ENCODE measurements at regions not wholly inside any gene's neighbourhood (a gene's known extent, or its start where the extent isn't known, plus 50 kb on each side); places are given as distances from the start of the nearest gene placed in this dataset.
A peak's percentile ranks its signal among the peaks of the same experiment; 100 is the strongest.

DNA sequence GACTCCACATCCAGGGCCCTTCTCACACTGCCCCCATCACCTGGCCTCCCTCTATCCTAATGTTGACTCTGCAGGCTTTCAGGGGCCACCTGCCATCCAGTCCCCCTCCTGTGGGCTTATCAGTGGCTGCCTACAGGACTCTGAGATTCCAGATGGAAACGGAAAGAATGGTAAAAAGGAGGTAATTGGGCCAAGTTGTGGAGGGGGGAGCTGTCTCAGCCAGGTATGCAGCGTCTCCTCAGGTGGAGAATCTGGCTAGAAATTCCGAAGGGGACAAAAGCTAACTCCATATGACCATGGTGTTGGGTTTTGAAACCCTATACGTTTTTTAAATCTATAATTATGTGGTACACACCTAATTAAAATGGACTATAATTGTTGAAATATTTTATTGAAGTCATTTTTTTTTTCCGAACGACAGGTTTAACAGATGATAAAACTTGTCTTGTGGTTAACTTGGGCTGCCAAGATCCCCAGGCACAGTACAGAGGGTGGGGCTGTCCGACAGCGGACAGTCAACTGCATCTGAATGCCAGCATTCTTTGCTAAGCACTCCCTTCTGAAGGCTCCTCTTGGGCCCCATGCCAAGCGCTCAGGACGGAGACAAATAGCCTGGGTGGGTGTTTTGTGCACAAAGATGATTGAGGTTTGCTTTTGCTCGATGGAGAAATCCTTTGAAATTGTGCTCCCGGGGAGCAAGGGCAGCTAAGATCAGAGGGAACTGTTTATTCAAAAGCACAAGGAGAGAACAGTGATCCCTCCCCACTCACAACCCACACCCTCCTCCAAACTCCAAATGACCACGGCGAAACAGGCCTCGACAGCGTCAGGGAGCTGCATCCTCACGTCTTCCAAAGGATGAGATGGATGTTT, 365.6 kb downstream of the BCL11B start:
- 21 to 27% (median 22%) methylated on average over 17 of the region's 17 CpGs for WGBS, 3 donors
- Histone ChIP-seq H3K4me3 (no peak overlapping the region), H3K27me3 (ENCODE audit: insufficient read depth in 3 of 3, low read length in 2 of 3) (peaks cover 0 to 21% (median 4%) of the 10 kb centered on the region in 3 donors), H3K4me1 (no peaks in the 10 kb centered on the region), H3K27ac (no peak overlapping the region), H3K9me3 (no peaks in the 10 kb centered on the region), H3K36me3 (ENCODE audit: insufficient read depth in 1 of 2, low read depth in 1 of 2) (no peaks in the 10 kb centered on the region)
- intact Hi-C loops (cut with DNase I), result no loop called here
- TF ChIP-seq, protein P1, sequence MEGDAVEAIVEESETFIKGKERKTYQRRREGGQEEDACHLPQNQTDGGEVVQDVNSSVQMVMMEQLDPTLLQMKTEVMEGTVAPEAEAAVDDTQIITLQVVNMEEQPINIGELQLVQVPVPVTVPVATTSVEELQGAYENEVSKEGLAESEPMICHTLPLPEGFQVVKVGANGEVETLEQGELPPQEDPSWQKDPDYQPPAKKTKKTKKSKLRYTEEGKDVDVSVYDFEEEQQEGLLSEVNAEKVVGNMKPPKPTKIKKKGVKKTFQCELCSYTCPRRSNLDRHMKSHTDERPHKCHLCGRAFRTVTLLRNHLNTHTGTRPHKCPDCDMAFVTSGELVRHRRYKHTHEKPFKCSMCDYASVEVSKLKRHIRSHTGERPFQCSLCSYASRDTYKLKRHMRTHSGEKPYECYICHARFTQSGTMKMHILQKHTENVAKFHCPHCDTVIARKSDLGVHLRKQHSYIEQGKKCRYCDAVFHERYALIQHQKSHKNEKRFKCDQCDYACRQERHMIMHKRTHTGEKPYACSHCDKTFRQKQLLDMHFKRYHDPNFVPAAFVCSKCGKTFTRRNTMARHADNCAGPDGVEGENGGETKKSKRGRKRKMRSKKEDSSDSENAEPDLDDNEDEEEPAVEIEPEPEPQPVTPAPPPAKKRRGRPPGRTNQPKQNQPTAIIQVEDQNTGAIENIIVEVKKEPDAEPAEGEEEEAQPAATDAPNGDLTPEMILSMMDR (IDR thresholded peaks at IDR 0.05), result no peak
- ATAC-seq, result no peak
- peak; percentile 41 to 60 for DNase-seq

DNA sequence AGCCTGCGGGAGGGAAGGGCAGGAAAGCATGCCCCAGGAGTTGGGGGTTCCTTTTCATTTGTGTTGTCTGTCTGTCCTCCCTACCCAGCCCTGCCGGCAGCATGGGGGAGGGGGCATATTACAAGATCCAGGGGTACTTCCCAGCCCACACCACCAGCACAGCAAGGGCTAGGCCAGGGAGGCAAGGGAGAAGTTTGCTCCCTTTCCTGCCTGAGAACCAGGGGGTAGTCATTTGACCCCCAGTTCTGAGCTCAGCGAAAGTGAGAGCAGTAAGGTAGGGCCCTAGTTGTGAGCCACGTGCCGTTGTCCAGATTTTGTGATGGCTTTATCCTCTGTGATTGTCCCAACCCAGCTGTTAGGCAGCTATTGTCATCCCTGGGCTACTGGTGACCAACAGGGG, 364.7 kb downstream of the BCL11B start:
- H3K4me3 ChIP-seq, result no peak overlapping the region
- H3K36me3 ChIP-seq (ENCODE audit: insufficient read depth in 1 of 2, low read depth in 1 of 2), result no peaks in the 10 kb centered on the region
- ATAC-seq (no peak), DNase-seq (no peak)
- TF ChIP-seq, protein P1 (IDR thresholded peaks at IDR 0.05), result no peak
- no peaks in the 10 kb centered on the region for H3K4me1 ChIP-seq
- no peaks in the 10 kb centered on the region for H3K9me3 ChIP-seq
- H3K27ac ChIP-seq, result no peak overlapping the region
- intact Hi-C loops (cut with DNase I), result no loop called here
- peaks cover 0 to 22% (median 4%) of the 10 kb centered on the region in 3 donors for H3K27me3 ChIP-seq (ENCODE audit: insufficient read depth in 3 of 3, low read length in 2 of 3)
- 59 to 73% (median 71%) methylated on average over 5 of the region's 5 CpGs for WGBS, 3 donors

DNA sequence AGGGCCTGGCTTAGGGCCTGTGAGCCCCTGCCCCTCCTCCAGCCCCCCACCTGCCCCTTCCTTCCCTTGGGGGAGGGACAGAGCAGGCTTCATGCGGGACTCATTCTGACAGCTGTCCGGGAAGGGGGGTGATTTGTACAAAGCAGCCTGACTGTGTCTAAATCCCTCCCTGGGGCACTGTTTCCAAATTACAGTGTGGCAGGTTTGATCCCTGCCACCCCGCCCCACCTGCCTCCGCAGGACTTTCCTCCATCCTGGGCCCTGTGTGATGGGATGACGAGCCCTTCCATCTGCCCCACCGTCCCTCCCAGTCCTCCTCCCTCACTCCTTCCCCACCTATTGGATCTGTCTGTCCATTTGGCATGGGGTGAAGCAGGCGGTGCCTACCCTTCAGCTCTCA, 363.9 kb downstream of the BCL11B start:
- Histone ChIP-seq H3K27ac (no peak overlapping the region), H3K27me3 (ENCODE audit: insufficient read depth in 3 of 3, low read length in 2 of 3) (peaks cover 0 to 22% (median 4%) of the 10 kb centered on the region in 3 donors), H3K4me1 (no peaks in the 10 kb centered on the region), H3K4me3 (no peak overlapping the region), H3K9me3 (no peaks in the 10 kb centered on the region), H3K36me3 (ENCODE audit: insufficient read depth in 1 of 2, low read depth in 1 of 2) (no peaks in the 10 kb centered on the region)
- TF ChIP-seq, protein P1 (IDR thresholded peaks at IDR 0.05), result no peak
- 29 to 55% (median 31%) methylated on average over 6 to 7 of the region's 7 CpGs for WGBS, 3 donors
- intact Hi-C loops (cut with DNase I), result no loop called here
- no peak for DNase-seq
- no peak for ATAC-seq

DNA sequence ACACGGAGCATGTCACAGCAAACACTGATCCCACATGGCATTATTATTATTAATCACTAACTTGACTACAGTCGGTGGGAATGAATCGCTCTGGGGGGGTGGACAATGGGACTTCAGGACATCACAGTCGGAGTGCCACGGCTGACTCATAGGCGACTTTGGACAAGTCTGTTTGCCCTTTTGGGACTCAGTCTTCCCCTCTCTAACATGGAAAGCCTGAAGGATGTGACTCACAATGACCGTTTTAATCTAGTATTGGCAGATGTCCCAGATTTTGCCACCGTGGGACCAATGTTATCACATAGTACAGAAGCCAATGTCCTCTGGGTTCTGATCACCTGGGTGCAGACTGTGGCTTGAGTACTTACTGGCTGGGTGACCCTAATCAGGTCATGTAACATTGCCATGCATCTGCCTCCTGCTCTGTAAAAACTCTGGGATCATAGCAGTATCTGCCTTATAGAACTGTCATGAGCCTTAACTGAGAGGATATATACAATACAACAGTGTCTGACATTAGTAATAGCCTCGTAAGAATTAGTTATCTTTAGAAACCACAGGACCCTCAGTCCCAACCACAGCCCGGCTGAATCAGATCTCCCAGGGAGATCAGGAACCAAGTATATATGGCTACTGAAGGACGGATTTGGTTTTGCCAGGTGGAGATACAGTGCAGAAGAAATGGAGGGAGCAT, 362.6 kb downstream of the BCL11B start:
- H3K27me3 ChIP-seq (ENCODE audit: insufficient read depth in 3 of 3, low read length in 2 of 3), result peaks cover 0 to 22% (median 4%) of the 10 kb centered on the region in 3 donors
- TF ChIP-seq, protein P1 (IDR thresholded peaks at IDR 0.05), result no peak
- intact Hi-C loops (cut with DNase I), result no loop called here
- H3K27ac ChIP-seq, result no peak overlapping the region
- ATAC-seq (no peak), DNase-seq (no peak)
- 54 to 61% (median 57%) methylated on average over 11 of the region's 11 CpGs for WGBS, 3 donors
- no peaks in the 10 kb centered on the region for H3K4me1 ChIP-seq
- H3K36me3 ChIP-seq (ENCODE audit: insufficient read depth in 1 of 2, low read depth in 1 of 2), result no peaks in the 10 kb centered on the region
- H3K4me3 ChIP-seq, result no peak overlapping the region
- no peaks in the 10 kb centered on the region for H3K9me3 ChIP-seq

All from psoas muscle (tissue), 7 donors.